ENCODE measurements at regions not wholly inside any gene's neighbourhood (a gene's known extent, or its start where the extent isn't known, plus 50 kb on each side); places are given as distances from the start of the nearest gene placed in this dataset.
A peak's percentile ranks its signal among the peaks of the same experiment; 100 is the strongest.

GRCh38 chr14:104353221-104353920 is 215.0 kb downstream of the KIF26A start:
- peaks cover 3% of the 10 kb centered on the region for H3K9me3 Mint-ChIP-seq (ENCODE audit: low read depth)
- H3K4me1 Mint-ChIP-seq (ENCODE audit: low read depth): no peaks in the 10 kb centered on the region
- H3K4me3 Mint-ChIP-seq (ENCODE audit: low read depth): no peak overlapping the region
- DNase-seq (ENCODE audit: low spot score, unreplicated experiment): no peak
- H3K36me3 Mint-ChIP-seq (ENCODE audit: insufficient read depth): no peaks in the 10 kb centered on the region
- H3K27me3 Mint-ChIP-seq: peaks cover 18% of the 10 kb centered on the region
- no peak overlapping the region for H3K27ac Mint-ChIP-seq
- TF ChIP-seq, protein P1, sequence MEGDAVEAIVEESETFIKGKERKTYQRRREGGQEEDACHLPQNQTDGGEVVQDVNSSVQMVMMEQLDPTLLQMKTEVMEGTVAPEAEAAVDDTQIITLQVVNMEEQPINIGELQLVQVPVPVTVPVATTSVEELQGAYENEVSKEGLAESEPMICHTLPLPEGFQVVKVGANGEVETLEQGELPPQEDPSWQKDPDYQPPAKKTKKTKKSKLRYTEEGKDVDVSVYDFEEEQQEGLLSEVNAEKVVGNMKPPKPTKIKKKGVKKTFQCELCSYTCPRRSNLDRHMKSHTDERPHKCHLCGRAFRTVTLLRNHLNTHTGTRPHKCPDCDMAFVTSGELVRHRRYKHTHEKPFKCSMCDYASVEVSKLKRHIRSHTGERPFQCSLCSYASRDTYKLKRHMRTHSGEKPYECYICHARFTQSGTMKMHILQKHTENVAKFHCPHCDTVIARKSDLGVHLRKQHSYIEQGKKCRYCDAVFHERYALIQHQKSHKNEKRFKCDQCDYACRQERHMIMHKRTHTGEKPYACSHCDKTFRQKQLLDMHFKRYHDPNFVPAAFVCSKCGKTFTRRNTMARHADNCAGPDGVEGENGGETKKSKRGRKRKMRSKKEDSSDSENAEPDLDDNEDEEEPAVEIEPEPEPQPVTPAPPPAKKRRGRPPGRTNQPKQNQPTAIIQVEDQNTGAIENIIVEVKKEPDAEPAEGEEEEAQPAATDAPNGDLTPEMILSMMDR (IDR thresholded peaks at IDR 0.05; ENCODE audit: unreplicated experiment): no peak

DNA sequence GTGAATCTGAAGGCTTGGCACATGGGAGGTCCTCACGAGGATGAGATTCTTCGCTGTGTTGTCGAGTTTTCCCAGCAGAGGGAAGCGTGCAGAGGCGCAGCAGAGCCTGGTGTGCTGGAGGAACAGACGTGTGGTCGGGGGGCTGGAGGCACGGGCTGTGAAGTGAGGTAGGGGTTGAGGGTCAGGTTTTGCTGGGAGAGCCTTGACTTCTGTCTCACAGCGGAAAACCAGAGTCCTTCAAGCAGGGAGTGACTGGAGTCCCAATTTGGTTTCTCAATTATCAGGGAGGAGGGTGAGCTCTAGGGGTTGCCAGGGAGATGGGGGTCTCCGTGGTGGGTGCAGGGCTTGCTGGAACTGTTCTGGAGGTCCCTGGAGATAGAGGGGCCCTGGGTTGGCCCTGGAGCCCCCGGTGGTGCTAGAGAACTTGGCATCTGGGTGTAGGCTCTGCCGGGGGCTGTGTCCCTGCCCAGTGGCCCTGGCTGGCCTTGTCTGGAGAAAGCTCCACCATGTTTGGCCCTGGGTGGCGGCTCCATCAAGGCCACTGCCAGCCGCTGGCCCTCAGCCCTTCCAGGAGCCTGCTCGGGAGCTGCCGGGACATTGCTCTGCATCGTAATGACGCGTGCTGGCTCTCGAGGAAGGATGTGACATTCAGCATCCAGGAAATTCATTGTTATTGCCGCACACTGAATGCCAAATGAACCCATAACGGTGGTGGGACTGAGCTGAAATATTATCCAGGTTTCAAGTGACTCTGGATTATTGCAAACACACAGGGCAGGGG is 215.7 kb downstream of the KIF26A start:
- H3K9me3 Mint-ChIP-seq (ENCODE audit: low read depth): peaks cover 3% of the 10 kb centered on the region
- TF ChIP-seq, protein P1 (IDR thresholded peaks at IDR 0.05; ENCODE audit: unreplicated experiment): no peak
- H3K27me3 Mint-ChIP-seq: peaks cover 16% of the 10 kb centered on the region
- peak overlapping the region; percentile 81 for H3K27ac Mint-ChIP-seq
- no peak for DNase-seq (ENCODE audit: low spot score, unreplicated experiment)
- H3K4me1 Mint-ChIP-seq (ENCODE audit: low read depth): no peaks in the 10 kb centered on the region
- no peak overlapping the region for H3K4me3 Mint-ChIP-seq (ENCODE audit: low read depth)
- no peaks in the 10 kb centered on the region for H3K36me3 Mint-ChIP-seq (ENCODE audit: insufficient read depth)

DNA sequence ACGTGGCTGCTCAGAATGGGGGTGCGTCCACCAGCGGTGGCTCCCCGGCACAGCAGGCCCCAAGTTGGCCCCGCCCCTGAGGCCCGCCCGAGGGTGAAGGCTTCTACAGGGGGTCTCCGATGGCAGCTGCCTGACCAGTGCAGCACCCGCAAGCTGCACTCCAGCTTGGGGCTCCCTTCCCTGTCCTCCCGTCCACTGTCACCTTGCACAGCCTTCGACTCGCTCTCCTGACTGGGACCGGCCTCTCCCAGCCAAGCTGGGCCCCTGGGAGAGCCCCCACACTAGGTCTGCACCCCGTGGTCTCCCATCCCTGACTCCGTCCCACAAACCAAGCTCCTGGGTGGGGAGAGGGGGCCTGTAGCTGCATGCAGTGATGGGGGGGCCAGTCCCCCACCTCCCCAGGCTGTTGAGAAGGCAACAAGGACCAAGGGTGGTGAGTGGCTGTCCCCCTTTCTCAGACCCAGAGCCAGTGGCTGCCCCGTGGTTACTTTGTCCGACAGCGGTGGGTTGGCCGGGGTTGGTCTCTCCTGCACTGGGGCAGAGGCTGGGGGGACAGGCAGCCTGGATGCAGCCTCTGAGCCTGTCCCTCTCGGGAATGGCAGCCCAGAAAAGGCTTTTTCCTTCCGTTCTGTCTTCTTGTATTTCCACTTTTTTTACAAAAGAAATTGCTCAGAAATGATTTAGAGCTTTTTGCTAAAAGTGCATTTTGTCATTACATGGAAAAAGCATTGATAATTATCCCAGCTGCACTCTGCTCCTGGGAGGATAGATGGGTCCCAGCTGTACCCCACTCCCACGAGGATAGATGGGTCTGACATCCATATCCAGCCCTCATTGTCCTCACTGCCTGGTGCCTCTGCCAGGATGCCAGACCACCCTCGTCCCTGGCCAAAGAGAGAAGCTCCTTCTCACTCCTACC is 217.0 kb downstream of the KIF26A start:
- Mint-ChIP-seq H3K4me3 (ENCODE audit: low read depth) (no peak overlapping the region), H3K9me3 (ENCODE audit: low read depth) (peaks cover 3% of the 10 kb centered on the region), H3K36me3 (ENCODE audit: insufficient read depth) (no peaks in the 10 kb centered on the region), H3K27ac (no peak overlapping the region), H3K4me1 (ENCODE audit: low read depth) (no peaks in the 10 kb centered on the region), H3K27me3 (peaks cover 10% of the 10 kb centered on the region)
- no peak for DNase-seq (ENCODE audit: low spot score, unreplicated experiment)
- TF ChIP-seq, protein P1 (IDR thresholded peaks at IDR 0.05; ENCODE audit: unreplicated experiment): no peak

DNA sequence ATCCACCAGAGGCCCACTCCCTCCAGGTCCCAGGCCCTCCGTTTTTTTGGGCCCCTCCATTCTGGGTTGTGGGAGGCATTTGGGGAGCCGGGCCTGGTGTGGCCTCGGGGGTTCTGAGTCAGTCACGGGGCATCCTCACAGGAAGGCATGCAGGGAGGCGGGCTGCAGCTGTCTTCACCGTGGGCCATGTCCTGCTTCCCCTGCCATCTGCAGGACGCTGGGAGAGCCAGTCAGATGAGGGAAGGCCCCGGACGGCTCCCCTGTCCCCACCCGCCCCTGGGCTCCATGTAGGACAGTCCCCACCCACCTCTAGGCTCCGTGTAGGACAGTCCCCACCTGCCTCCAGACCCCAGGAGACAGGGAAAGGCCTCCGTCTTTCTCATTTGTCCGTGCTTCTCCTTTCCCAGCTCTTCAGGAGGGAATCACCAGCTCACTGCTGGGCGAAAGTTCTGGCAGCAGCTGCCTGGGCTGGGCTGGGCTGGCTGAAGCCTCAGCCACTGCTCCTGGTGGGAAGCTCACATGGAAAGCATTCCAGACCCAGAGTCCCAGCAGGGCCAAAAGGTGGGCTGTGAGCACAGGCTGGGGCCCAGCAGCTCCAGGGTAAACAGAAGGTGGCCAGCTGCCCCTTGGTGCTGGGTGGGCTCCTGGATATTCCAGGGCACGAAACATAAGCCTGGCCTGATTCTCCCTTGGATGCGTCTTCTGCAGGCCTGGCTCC is 217.8 kb downstream of the KIF26A start:
- peaks cover 3% of the 10 kb centered on the region for H3K9me3 Mint-ChIP-seq (ENCODE audit: low read depth)
- TF ChIP-seq, protein P1 (IDR thresholded peaks at IDR 0.05; ENCODE audit: unreplicated experiment): no peak
- H3K4me1 Mint-ChIP-seq (ENCODE audit: low read depth): no peaks in the 10 kb centered on the region
- no peak overlapping the region for H3K27ac Mint-ChIP-seq
- no peak overlapping the region for H3K4me3 Mint-ChIP-seq (ENCODE audit: low read depth)
- no peak for DNase-seq (ENCODE audit: low spot score, unreplicated experiment)
- peaks cover 13% of the 10 kb centered on the region for H3K27me3 Mint-ChIP-seq
- H3K36me3 Mint-ChIP-seq (ENCODE audit: insufficient read depth): no peaks in the 10 kb centered on the region
